ENCODE measurements at regions not wholly inside any gene's neighbourhood (a gene's known extent, or its start where the extent isn't known, plus 50 kb on each side); places are given as distances from the start of the nearest gene placed in this dataset.

DNA sequence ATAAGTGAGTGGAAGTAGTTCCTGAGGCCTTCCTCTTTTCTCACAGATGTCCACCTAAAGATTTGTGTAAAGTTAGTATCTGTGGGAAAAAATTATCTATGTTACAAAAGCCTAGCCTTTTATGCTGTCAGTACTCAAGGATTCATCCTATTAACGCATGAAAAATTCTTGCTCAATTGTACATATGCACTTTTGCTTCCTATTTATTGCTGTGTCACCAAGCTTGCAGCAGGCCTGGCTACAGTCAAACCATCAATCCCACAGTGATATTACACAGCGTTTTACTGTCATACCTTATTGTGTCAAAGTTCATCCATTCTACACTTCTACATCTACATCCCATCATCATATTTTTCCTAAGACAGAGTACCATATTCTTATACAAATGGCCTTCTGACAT lies 151.1 kb upstream of the PLN start:
- Histone ChIP-seq H3K18ac (ENCODE audit: insufficient read length, low read depth, low read length) (no peak overlapping the region), H4K5ac (ENCODE audit: insufficient read length, low read depth, low read length) (no peak overlapping the region), H3K4ac (ENCODE audit: low read depth, low read length) (no peak overlapping the region), H3K4me2 (ENCODE audit: insufficient read depth, insufficient read length, low read length) (no peak overlapping the region), H2BK120ac (ENCODE audit: low read depth, low read length, poor library complexity, severe bottlenecking) (no peak overlapping the region), H4K8ac (replicated peaks; ENCODE audit: insufficient read length, low read depth, low read length) (no peak overlapping the region), H2AK5ac (ENCODE audit: insufficient read length, low read length) (no peak overlapping the region), H2BK15ac (ENCODE audit: low read depth, low read length) (no peak overlapping the region), H4K20me1 (ENCODE audit: control insufficient read depth, insufficient read depth, insufficient read length) (no peaks in the 10 kb centered on the region), H2BK5ac (ENCODE audit: insufficient read length, low read length) (no peak overlapping the region), H3K27ac (ENCODE audit: insufficient read length, low read depth, low read length) (no peak overlapping the region), H3K79me1 (ENCODE audit: insufficient read depth, low read depth, low read length, poor library complexity, severe bottlenecking) (no peaks in the 10 kb centered on the region), H3K56ac (ENCODE audit: insufficient read length, low read depth, low read length) (no peak overlapping the region), H3T11ph (ENCODE audit: low read length) (no peak overlapping the region), H3K23me2 (ENCODE audit: insufficient read length, low read depth, low read length, poor library complexity, severe bottlenecking) (no peaks in the 10 kb centered on the region), H2BK12ac (ENCODE audit: insufficient read length, low read depth, low read length) (no peak overlapping the region), H3K4me1 (ENCODE audit: insufficient read depth, low read length) (no peaks in the 10 kb centered on the region), H3K27me3 (ENCODE audit: insufficient read depth, low read length) (no peaks in the 10 kb centered on the region), H4K91ac (ENCODE audit: insufficient read length, low read depth, low read length) (no peak overlapping the region), H2BK20ac (ENCODE audit: low read depth, low read length, poor library complexity, severe bottlenecking) (no peak overlapping the region), H3K9ac (ENCODE audit: extremely low read depth, insufficient read length, low read length) (no peak overlapping the region), H3K14ac (ENCODE audit: insufficient read depth, low read length) (no peak overlapping the region), H3K79me2 (ENCODE audit: insufficient read depth, low read length) (no peaks in the 10 kb centered on the region), H3K9me3 (ENCODE audit: control insufficient read depth, low read depth, low read length) (no peaks in the 10 kb centered on the region), H3K23ac (ENCODE audit: insufficient read length, low read depth, low read length) (no peak overlapping the region), H2AFZ (ENCODE audit: low read length) (no peak overlapping the region)
- no CpG with 5 or more reads among the region's 2 CpGs for WGBS (ENCODE audit: extremely low coverage, insufficient read length, low lambda C conversion rate)
- Mint-ChIP-seq H3K27ac (no peak overlapping the region), H3K27me3 (ENCODE audit: low read depth) (no peaks in the 10 kb centered on the region), H3K4me3 (no peak overlapping the region), H3K36me3 (ENCODE audit: insufficient read depth in 1 of 3, low read depth in 3 of 3) (no peaks in the 10 kb centered on the region), H3K9me3 (peaks cover 0 to 3% of the 10 kb centered on the region in 2 experiments; a peak in 1 of 5 replicates), H3K4me1 (no peaks in the 10 kb centered on the region)
- DNase-seq: no peak
- TF ChIP-seq, protein P1, sequence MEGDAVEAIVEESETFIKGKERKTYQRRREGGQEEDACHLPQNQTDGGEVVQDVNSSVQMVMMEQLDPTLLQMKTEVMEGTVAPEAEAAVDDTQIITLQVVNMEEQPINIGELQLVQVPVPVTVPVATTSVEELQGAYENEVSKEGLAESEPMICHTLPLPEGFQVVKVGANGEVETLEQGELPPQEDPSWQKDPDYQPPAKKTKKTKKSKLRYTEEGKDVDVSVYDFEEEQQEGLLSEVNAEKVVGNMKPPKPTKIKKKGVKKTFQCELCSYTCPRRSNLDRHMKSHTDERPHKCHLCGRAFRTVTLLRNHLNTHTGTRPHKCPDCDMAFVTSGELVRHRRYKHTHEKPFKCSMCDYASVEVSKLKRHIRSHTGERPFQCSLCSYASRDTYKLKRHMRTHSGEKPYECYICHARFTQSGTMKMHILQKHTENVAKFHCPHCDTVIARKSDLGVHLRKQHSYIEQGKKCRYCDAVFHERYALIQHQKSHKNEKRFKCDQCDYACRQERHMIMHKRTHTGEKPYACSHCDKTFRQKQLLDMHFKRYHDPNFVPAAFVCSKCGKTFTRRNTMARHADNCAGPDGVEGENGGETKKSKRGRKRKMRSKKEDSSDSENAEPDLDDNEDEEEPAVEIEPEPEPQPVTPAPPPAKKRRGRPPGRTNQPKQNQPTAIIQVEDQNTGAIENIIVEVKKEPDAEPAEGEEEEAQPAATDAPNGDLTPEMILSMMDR (conservative IDR thresholded peaks at IDR 0.05): no peak
